DOHH2 (cell line): ENCODE measurements at regions not wholly inside any gene's neighbourhood (a gene's known extent, or its start where the extent isn't known, plus 50 kb on each side); places are given as distances from the start of the nearest gene placed in this dataset.

Experiments
- H3F3A ChIP-seq: fragments of 200-600 bp; sonication (generic), shearing (Covaris generic); 2 replicates; pipeline ENCODE4 v1.6.0; 2016; ENCODE audit warnings: antibody characterized with exemption, mild to moderate bottlenecking; ENCODE audit not compliant: control insufficient read depth, insufficient read depth
- H3K27ac ChIP-seq: fragments of 200-600 bp; sonication (generic); 2 replicates; pipeline ENCODE4 v1.5.1; 2014; ENCODE audit warnings: low read depth, mild to moderate bottlenecking, low read length, moderate library complexity
- H3K27me3 ChIP-seq: fragments of 200-600 bp; sonication (generic); 2 replicates; pipeline ENCODE4 v1.6.1; 2014; ENCODE audit warnings: mild to moderate bottlenecking, low read length, mixed read lengths; ENCODE audit not compliant: control insufficient read depth
- H3K36me3 ChIP-seq: fragments of 200-600 bp; sonication (generic); 2 replicates; pipeline ENCODE4 v1.6.1; 2014; ENCODE audit warnings: mild to moderate bottlenecking, low read length, moderate library complexity, mixed read lengths; ENCODE audit not compliant: control insufficient read depth
- H3K4me1 ChIP-seq: fragments of 200-600 bp; sonication (generic); 2 replicates; pipeline ENCODE4 v1.6.1; 2014; ENCODE audit warnings: mild to moderate bottlenecking, low read length, mixed read lengths; ENCODE audit not compliant: control insufficient read depth
- H3K4me2 ChIP-seq: fragments of 200-600 bp; sonication (generic); 2 replicates; pipeline ENCODE4 v1.6.0; 2014; ENCODE audit warnings: mild to moderate bottlenecking, low read length, moderate library complexity
- H3K4me3 ChIP-seq: fragments of 200-600 bp; sonication (generic); 2 replicates; pipeline ENCODE4 v1.5.1; 2014; ENCODE audit warnings: mild to moderate bottlenecking, low read length, mixed read lengths
- H3K79me2 ChIP-seq: fragments of 200-600 bp; sonication (generic); 2 replicates; pipeline ENCODE4 v1.6.1; 2014; ENCODE audit warnings: mild to moderate bottlenecking, low read length, mixed read lengths; ENCODE audit not compliant: control insufficient read depth
- H3K9me2 ChIP-seq: fragments of 200-600 bp; sonication (generic); replicated peaks from 2 replicates; pipeline ENCODE4 v1.6.1; 2014; ENCODE audit warnings: mild to moderate bottlenecking, low read length, mixed read lengths; ENCODE audit not compliant: control insufficient read depth
- H3K9me3 ChIP-seq: fragments of 200-600 bp; sonication (generic); 2 replicates; pipeline ENCODE4 v1.6.1; 2014; ENCODE audit warnings: antibody characterized with exemption, low read length, mixed read lengths; ENCODE audit not compliant: control insufficient read depth, insufficient read depth
- H4K20me1 ChIP-seq: fragments of 200-600 bp; sonication (generic); 2 replicates; pipeline ENCODE4 v1.6.0; 2014; ENCODE audit warnings: low read depth, mild to moderate bottlenecking, antibody characterized with exemption, low read length, moderate library complexity; ENCODE audit not compliant: control insufficient read depth, insufficient read depth
- CTCF ChIP-seq: fragments of 200-600 bp; sonication (generic); IDR thresholded peaks from one replicate; pipeline ENCODE4 v1.5.1; 2014; ENCODE audit warnings: antibody characterized with exemption, mild to moderate bottlenecking, low read depth, low read length; ENCODE audit not compliant: poor library complexity, severe bottlenecking
- EZH2phosphoT487 ChIP-seq: fragments of 200-600 bp; sonication (generic); IDR thresholded peaks from 2 replicates; pipeline ENCODE4 v1.6.1; 2017; ENCODE audit warnings: borderline replicate concordance, mild to moderate bottlenecking, antibody characterized with exemption, low read length, moderate library complexity, mixed read lengths

- Histone ChIP-seq H3K27ac (no peak overlapping the region), H3K4me1 (peaks cover 17% of the 10 kb centered on the region), H3K27me3 (no peaks in the 10 kb centered on the region), H3K4me2 (no peak overlapping the region), H3K36me3 (no peaks in the 10 kb centered on the region), H4K20me1 (no peaks in the 10 kb centered on the region), H3K79me2 (no peaks in the 10 kb centered on the region), H3K9me3 (no peaks in the 10 kb centered on the region), H3K4me3 (no peak overlapping the region), H3K9me2 (no peaks in the 10 kb centered on the region), H3F3A (no peaks in the 10 kb centered on the region)
- TF ChIP-seq EZH2phosphoT487: no peak
- TF ChIP-seq CTCF: no peak
Observed at GRCh38 chr11:121887976-121888557, 227.9 kb downstream of the BLID start.

GRCh38 chr11:121887569-121887968, 228.4 kb downstream of the BLID start:
- Histone ChIP-seq H3F3A (no peaks in the 10 kb centered on the region), H3K27me3 (no peaks in the 10 kb centered on the region)

GRCh38 chr11:121886996-121887395, 229.0 kb downstream of the BLID start:
- TF ChIP-seq CTCF (no peak), EZH2phosphoT487 (no peak)
- Histone ChIP-seq H4K20me1 (no peaks in the 10 kb centered on the region), H3F3A (no peaks in the 10 kb centered on the region), H3K27ac (no peak overlapping the region), H3K4me1 (peaks cover 17% of the 10 kb centered on the region), H3K9me2 (no peaks in the 10 kb centered on the region), H3K9me3 (no peaks in the 10 kb centered on the region), H3K36me3 (no peaks in the 10 kb centered on the region), H3K79me2 (no peaks in the 10 kb centered on the region), H3K4me3 (no peak overlapping the region), H3K4me2 (no peak overlapping the region), H3K27me3 (no peaks in the 10 kb centered on the region)

More at GRCh38 chr11:121887569-121887968, 228.4 kb downstream of the BLID start:
- H3K9me2 ChIP-seq: no peaks in the 10 kb centered on the region
- TF ChIP-seq CTCF: no peak
- TF ChIP-seq EZH2phosphoT487: no peak
- H3K4me3 ChIP-seq: no peak overlapping the region
- no peaks in the 10 kb centered on the region for H3K36me3 ChIP-seq
- H3K4me1 ChIP-seq: peaks cover 17% of the 10 kb centered on the region
- no peak overlapping the region for H3K4me2 ChIP-seq
- H3K9me3 ChIP-seq: no peaks in the 10 kb centered on the region
- H3K79me2 ChIP-seq: no peaks in the 10 kb centered on the region
- no peak overlapping the region for H3K27ac ChIP-seq
- no peaks in the 10 kb centered on the region for H4K20me1 ChIP-seq
